GM20000 (cell line): ENCODE measurements at regions not wholly inside any gene's neighbourhood (a gene's known extent, or its start where the extent isn't known, plus 50 kb on each side); places are given as distances from the start of the nearest gene placed in this dataset.

Source experiments
- DNase-seq: peaks from one replicate; pipeline ENCODE4 v3.0.0; 2012; ENCODE audit warnings: low spot score
- TF ChIP-seq, protein P1 (sequence below): IDR thresholded peaks from 2 replicates; pipeline ENCODE4 v1.5.1; 2012; ENCODE audit warnings: mild to moderate bottlenecking, control low read depth; ENCODE audit errors: extremely low read depth, missing control alignments

DNA sequence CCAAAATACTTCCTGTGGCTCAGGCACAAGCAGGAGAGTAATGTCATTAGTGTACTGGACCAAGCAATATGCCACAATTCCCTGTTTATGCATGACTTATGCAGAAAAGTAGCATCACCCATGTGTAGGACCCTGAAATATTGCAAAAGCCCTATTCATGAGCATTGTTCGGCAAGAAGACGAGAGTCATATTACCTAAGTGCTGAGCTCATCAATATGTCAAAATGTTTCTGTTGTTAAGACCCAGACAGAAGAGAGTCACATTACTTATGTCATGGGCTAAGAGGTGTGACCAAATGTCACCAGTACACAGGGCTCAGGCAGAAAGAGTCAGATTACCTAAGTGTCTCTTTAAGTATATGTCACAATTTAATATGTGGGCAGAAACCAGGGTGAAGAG is 1172.6 kb upstream of the AMELY start:
- TF ChIP-seq, protein P1, sequence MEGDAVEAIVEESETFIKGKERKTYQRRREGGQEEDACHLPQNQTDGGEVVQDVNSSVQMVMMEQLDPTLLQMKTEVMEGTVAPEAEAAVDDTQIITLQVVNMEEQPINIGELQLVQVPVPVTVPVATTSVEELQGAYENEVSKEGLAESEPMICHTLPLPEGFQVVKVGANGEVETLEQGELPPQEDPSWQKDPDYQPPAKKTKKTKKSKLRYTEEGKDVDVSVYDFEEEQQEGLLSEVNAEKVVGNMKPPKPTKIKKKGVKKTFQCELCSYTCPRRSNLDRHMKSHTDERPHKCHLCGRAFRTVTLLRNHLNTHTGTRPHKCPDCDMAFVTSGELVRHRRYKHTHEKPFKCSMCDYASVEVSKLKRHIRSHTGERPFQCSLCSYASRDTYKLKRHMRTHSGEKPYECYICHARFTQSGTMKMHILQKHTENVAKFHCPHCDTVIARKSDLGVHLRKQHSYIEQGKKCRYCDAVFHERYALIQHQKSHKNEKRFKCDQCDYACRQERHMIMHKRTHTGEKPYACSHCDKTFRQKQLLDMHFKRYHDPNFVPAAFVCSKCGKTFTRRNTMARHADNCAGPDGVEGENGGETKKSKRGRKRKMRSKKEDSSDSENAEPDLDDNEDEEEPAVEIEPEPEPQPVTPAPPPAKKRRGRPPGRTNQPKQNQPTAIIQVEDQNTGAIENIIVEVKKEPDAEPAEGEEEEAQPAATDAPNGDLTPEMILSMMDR = no peak
- no peak for DNase-seq

DNA sequence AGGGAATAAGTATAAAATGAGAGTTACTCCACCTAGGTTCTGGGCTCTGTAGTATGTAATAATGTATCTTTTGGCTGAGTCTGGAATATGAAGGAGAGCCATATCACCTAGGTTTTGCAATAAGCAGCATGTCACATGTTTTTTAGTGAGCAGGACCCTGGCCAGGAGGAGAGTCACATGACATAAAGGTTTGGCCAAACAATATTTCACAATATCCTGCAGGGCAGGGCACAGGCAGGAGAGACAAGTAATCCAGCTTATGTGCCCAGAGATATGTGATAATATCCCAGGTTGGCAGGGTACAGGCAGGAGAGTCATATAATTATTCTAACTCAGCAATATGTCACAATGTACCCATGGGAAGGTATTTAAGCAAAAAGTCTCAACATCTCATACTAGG is 1169.6 kb upstream of the AMELY start:
- TF ChIP-seq, protein P1 = no peak
- DNase-seq = no peak

DNA sequence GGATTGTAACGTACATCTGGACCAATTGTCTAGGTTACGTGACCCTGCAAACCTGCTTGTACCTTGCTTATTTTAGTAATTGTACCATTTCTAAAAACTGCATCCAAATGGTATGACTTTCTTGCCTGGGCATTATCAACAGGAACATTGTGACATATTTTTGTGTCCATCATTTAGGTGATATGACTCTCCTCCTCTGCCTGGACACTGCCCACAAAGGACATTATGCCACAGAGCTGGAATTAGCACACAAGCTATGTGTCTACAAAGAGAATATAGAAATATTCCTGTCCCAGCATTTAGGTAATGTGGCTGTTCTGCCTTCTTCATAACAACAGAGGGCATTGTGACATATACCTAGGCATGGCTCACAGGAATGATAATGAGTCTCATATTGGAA is 1153.7 kb upstream of the AMELY start:
- TF ChIP-seq, protein P1 = no peak
- no peak for DNase-seq

GRCh38 chrY:8064500-8064899 is 1152.9 kb upstream of the AMELY start:
- TF ChIP-seq, protein P1 = no peak
- DNase-seq = no peak

DNA sequence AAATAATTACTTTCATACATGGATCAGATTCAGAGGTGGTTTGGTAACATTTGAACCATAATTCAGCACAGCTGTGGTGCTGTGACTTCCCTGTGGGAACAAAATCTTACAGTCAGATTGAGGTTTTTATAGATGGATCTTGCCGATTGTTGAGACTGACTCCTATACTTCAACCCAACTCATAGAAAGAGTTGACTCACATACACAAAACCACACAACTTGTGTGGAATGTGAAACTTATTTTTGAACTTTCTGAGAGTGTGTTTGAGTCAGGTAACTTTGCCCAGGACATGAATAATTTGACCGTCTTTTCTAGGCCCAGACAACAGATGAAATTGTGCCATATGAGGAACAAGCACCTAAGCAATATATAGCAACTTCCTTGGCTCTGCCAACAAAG is 1152.4 kb upstream of the AMELY start:
- TF ChIP-seq, protein P1 = no peak
- DNase-seq = no peak

DNA sequence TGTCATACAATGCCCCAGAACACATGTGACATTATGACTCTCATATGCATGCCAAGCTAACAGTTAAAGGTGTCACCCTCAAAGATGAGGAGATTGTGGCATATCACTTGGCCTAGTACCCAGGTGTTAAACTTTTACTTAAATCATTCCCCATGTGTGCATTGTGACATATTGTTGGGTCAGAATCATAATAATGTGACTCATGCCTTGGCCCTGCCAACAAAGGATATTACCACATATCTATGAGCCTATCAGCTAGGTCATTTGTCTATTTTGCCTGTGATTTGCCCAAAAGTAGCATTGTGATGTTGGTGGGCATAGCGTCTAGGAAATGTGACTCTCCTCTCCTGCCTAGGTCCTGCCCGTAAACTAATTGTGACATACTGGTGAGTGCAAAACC is 1147.1 kb upstream of the AMELY start:
- TF ChIP-seq, protein P1 = no peak
- no peak for DNase-seq

DNA sequence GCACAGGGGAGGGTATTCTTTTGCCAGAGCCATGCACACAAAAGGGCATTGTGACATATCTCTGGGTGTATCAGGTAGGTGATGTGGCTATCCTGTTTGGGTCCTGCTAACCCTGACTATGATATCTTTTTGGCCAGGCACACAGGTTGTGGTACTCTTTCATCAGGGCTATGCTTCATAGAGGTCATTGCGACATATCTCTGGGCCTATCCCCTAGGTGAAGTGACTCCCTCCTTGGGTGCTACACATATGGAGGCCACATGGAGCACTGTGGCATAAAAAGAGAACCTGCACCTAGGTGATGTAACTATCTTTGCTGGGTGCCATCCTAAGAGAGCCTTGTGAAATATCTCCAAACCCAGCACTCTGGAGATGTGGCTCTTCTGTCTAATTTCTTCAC is 1139.8 kb upstream of the AMELY start:
- TF ChIP-seq, protein P1 = no peak
- DNase-seq = no peak

- TF ChIP-seq, protein P1 = no peak
- DNase-seq = no peak
Observed at GRCh38 chrY:8041238-8041637, 1129.7 kb upstream of the AMELY start.
